PFSK-1 (cell line): ENCODE measurements at regions not wholly inside any gene's neighbourhood (a gene's known extent, or its start where the extent isn't known, plus 50 kb on each side); places are given as distances from the start of the nearest gene placed in this dataset.

Experiments used
- POLR2AphosphoS5 ChIP-seq: IDR thresholded peaks from 2 replicates; pipeline ENCODE4 v1.6.1; 2012; ENCODE audit warnings: low read depth, mild to moderate bottlenecking, control low read depth, low read length, moderate library complexity
- REST ChIP-seq, 2 experiments: IDR thresholded peaks; 2 replicates each; pipeline versions ENCODE4 v1.6.1 to v1.8.0; 2011 to 2012; ENCODE audit warnings: low read depth in 2 of 2, low read length in 2 of 2, control low read depth in 1 of 2, inconsistent platforms in 1 of 2, mild to moderate bottlenecking in 1 of 2, moderate library complexity in 1 of 2; ENCODE audit not compliant: insufficient read depth in 1 of 2
- SIN3A ChIP-seq: IDR thresholded peaks from 2 replicates; pipeline ENCODE4 v1.6.1; 2012; ENCODE audit warnings: mild to moderate bottlenecking, low read length, moderate library complexity, borderline replicate concordance; ENCODE audit not compliant: insufficient read depth
- TAF1 ChIP-seq: IDR thresholded peaks from 2 replicates; pipeline ENCODE4 v1.6.1; 2012; ENCODE audit warnings: low read length, control low read depth, borderline replicate concordance; ENCODE audit not compliant: insufficient read depth

GRCh38 chr4:57981123-57981522, 870.9 kb upstream of the IGFBP7 start:
- TF ChIP-seq SIN3A (no peak), REST (IDR thresholded peaks at IDR 0.05; ENCODE audit: insufficient read depth in 1 of 2, low read depth in 2 of 2, low read length in 2 of 2) (no peak), TAF1 (no peak), POLR2AphosphoS5 (no peak)
